ENCODE measurements at regions not wholly inside any gene's neighbourhood (a gene's known extent, or its start where the extent isn't known, plus 50 kb on each side); places are given as distances from the start of the nearest gene placed in this dataset.

DNA sequence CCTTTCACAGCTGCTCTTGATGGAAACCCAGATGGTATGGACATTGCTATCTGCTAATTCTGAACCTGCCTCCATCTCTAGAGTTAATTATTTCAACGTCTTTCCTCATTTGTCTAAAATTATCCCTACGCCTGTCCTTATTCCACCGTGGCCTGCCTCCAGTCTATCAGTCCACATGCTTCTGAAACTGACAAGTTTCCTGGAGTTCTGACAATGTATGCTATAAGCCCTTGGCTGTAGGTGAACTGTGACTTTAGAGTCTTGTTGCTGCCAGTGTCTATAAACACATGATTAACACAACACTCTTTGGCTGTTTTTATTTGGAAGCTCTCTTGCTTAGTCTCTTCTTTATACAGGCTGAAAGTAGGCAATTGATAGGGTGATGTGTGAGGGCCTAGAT lies 1052.9 kb downstream of the TMTC2 start:
- TF ChIP-seq, protein P1, sequence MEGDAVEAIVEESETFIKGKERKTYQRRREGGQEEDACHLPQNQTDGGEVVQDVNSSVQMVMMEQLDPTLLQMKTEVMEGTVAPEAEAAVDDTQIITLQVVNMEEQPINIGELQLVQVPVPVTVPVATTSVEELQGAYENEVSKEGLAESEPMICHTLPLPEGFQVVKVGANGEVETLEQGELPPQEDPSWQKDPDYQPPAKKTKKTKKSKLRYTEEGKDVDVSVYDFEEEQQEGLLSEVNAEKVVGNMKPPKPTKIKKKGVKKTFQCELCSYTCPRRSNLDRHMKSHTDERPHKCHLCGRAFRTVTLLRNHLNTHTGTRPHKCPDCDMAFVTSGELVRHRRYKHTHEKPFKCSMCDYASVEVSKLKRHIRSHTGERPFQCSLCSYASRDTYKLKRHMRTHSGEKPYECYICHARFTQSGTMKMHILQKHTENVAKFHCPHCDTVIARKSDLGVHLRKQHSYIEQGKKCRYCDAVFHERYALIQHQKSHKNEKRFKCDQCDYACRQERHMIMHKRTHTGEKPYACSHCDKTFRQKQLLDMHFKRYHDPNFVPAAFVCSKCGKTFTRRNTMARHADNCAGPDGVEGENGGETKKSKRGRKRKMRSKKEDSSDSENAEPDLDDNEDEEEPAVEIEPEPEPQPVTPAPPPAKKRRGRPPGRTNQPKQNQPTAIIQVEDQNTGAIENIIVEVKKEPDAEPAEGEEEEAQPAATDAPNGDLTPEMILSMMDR (IDR thresholded peaks at IDR 0.05) = no peak
- TF ChIP-seq EZH2 (IDR thresholded peaks at IDR 0.05; ENCODE audit: borderline replicate concordance, insufficient read depth, low read depth, low read length, poor library complexity, severe bottlenecking) = no peak

Data from B cell (primary cell).